Adrenal gland (tissue), 9 donors: ENCODE measurements at regions not wholly inside any gene's neighbourhood (a gene's known extent, or its start where the extent isn't known, plus 50 kb on each side); places are given as distances from the start of the nearest gene placed in this dataset.

ENCODE experiments used
- DNase-seq, 7 donors: peaks; one replicate each; pipeline ENCODE4 v3.0.0-alpha.2; 2019 to 2020
- H3K27ac ChIP-seq, 5 donors: fragments of 200-600 bp; sonication (generic) in 4 of 5; 1 replicate in 3 of 5; 2 replicates in 2 of 5; pipeline versions ENCODE4 v1.5.1 to v1.8.0; 2016 to 2020; ENCODE audit warnings: mild to moderate bottlenecking in 1 of 5
- H3K27me3 ChIP-seq: fragments of 200-600 bp; 2 replicates; pipeline ENCODE4 v1.8.0; 2021
- H3K36me3 ChIP-seq, 2 donors: fragments of 200-600 bp; replicated peaks in 1 of 2; 1 replicate in 1 of 2; 2 replicates in 1 of 2; pipeline versions ENCODE4 v1.5.1 to v1.8.0; 2018 to 2022
- H3K4me1 ChIP-seq, 2 donors: fragments of 200-600 bp; replicated peaks in 1 of 2; 1 replicate in 1 of 2; 2 replicates in 1 of 2; pipeline versions ENCODE4 v1.5.1 to v1.8.0; 2018 to 2021
- H3K4me3 ChIP-seq, 4 donors: fragments of 200-600 bp; sonication (generic) in 3 of 4; one replicate each; pipeline ENCODE4 v1.5.1; 2016 to 2018
- H3K9me3 ChIP-seq, 3 donors: fragments of 200-600 bp; sonication (generic) in 1 of 3; replicated peaks in 1 of 3; 1 replicate in 2 of 3; 2 replicates in 1 of 3; pipeline versions ENCODE4 v1.5.1 to v1.8.0; 2016 to 2021
- POLR2A ChIP-seq, 2 donors: fragments of 450-650 bp; IDR thresholded peaks; one replicate each; pipeline ENCODE4 v1.6.1; 2017; ENCODE audit warnings: antibody characterized with exemption in 2 of 2, mild to moderate bottlenecking in 2 of 2, moderate library complexity in 1 of 2
- WGBS, 4 donors: extraction: QIAGEN DNeasy Blood & Tissue Kit in 2 of 4; methylation state at CpG; one replicate each; pipeline versions ENCODE4 v1.1.5 to v1.1.7; 2013 to 2017; 5-methylcytosine and 5-hydroxymethylcytosine counted together
- intact Hi-C, 2 donors: fragments of 100-400 bp; cut with DNase I; formaldehyde crosslinking; loops; one replicate each; pipeline versions ENCODE4 v1.14.1 to v1.15.0; 2022 to 2023
- TF ChIP-seq, protein P1 (sequence below), 6 experiments: fragments of 450-650 bp in 4 of 6; fragments of 200-600 bp in 2 of 6; sonication (generic) in 1 of 6; IDR thresholded peaks; 1 replicate in 5 of 6; 2 replicates in 1 of 6; pipeline versions ENCODE4 v1.5.1 to v1.8.0; 2016 to 2021; ENCODE audit warnings: antibody characterized with exemption in 6 of 6, mild to moderate bottlenecking in 2 of 6, moderate library complexity in 1 of 6
- donor health status: healthy with polysubstance abuse.
- donor health status: Bipolar disorder and iron deficiency.
- donor health status: DM: yes; HTN: yes; CAD: no.
- donor health status: DM: no; HTN: no; CAD: no.
- donor health status: DM: no; HTN: no; CAD: no.

- Histone ChIP-seq H3K4me1 (no peaks in the 10 kb centered on the region), H3K9me3 (no peaks in the 10 kb centered on the region), H3K27me3 (no peaks in the 10 kb centered on the region), H3K27ac (no peak overlapping the region), H3K4me3 (no peak overlapping the region), H3K36me3 (no peaks in the 10 kb centered on the region)
- DNase-seq, result no peak
- intact Hi-C loops, result no loop called here
- TF ChIP-seq POLR2A (IDR thresholded peaks at IDR 0.05), result no peak
- TF ChIP-seq, protein P1, sequence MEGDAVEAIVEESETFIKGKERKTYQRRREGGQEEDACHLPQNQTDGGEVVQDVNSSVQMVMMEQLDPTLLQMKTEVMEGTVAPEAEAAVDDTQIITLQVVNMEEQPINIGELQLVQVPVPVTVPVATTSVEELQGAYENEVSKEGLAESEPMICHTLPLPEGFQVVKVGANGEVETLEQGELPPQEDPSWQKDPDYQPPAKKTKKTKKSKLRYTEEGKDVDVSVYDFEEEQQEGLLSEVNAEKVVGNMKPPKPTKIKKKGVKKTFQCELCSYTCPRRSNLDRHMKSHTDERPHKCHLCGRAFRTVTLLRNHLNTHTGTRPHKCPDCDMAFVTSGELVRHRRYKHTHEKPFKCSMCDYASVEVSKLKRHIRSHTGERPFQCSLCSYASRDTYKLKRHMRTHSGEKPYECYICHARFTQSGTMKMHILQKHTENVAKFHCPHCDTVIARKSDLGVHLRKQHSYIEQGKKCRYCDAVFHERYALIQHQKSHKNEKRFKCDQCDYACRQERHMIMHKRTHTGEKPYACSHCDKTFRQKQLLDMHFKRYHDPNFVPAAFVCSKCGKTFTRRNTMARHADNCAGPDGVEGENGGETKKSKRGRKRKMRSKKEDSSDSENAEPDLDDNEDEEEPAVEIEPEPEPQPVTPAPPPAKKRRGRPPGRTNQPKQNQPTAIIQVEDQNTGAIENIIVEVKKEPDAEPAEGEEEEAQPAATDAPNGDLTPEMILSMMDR (IDR thresholded peaks at IDR 0.05), result no peak
- 75 to 90% (median 83%) methylated on average over 8 of the region's 8 CpGs for WGBS, 4 donors
Observed at GRCh38 chr4:4672402-4672801, 130.6 kb upstream of the STX18 start.

- TF ChIP-seq, protein P1 (IDR thresholded peaks at IDR 0.05), result no peak
- TF ChIP-seq POLR2A (IDR thresholded peaks at IDR 0.05), result no peak
- WGBS, 4 donors, result 59 to 68% (median 62%) methylated on average over 5 of the region's 5 CpGs
- no peak for DNase-seq
- Histone ChIP-seq H3K27me3 (no peaks in the 10 kb centered on the region), H3K4me1 (no peaks in the 10 kb centered on the region), H3K27ac (no peak overlapping the region), H3K9me3 (no peaks in the 10 kb centered on the region), H3K36me3 (no peaks in the 10 kb centered on the region), H3K4me3 (no peak overlapping the region)
- intact Hi-C loops, result no loop called here
Observed at GRCh38 chr4:4671774-4672349, 130.0 kb upstream of the STX18 start.

DNA sequence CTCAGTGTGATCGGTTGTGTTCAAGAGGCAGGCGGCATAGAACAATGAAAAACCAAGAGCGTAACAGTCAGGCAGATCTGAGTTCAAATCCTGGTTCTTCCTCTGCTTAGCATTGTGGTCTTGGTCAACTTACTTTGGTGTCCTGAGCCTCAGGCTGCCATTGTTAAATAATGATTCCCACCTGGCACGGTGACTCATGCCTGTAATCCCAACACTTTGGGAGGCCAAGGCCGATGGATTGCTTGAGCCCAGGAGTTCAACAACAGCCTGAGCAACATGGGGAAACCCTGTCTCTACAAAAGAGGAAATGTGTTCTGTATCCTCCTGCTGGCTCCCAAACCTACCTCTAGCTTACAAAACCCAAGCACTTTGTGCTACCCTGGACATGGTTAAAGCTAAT is 129.0 kb upstream of the STX18 start:
- no peaks in the 10 kb centered on the region for H3K9me3 ChIP-seq
- H3K4me3 ChIP-seq, result no peak overlapping the region
- H3K27ac ChIP-seq, result no peak overlapping the region
- 29 to 77% (median 62%) methylated on average over 2 to 5 of the region's 5 CpGs for WGBS, 4 donors
- intact Hi-C loops, result no loop called here
- TF ChIP-seq, protein P1 (IDR thresholded peaks at IDR 0.05), result no peak
- TF ChIP-seq POLR2A (IDR thresholded peaks at IDR 0.05), result no peak
- DNase-seq, result no peak
- no peaks in the 10 kb centered on the region for H3K27me3 ChIP-seq
- no peaks in the 10 kb centered on the region for H3K36me3 ChIP-seq
- no peaks in the 10 kb centered on the region for H3K4me1 ChIP-seq

- intact Hi-C loops, result no loop called here
- DNase-seq, result no peak
- H3K9me3 ChIP-seq, result no peaks in the 10 kb centered on the region
- no peak for TF ChIP-seq POLR2A (IDR thresholded peaks at IDR 0.05)
- TF ChIP-seq, protein P1 (IDR thresholded peaks at IDR 0.05), result no peak
- 70 to 73% (median 71%) methylated on average over 15 of the region's 15 CpGs for WGBS, 4 donors
- H3K4me1 ChIP-seq, result no peaks in the 10 kb centered on the region
- H3K4me3 ChIP-seq, result no peak overlapping the region
- H3K27me3 ChIP-seq, result no peaks in the 10 kb centered on the region
- no peak overlapping the region for H3K27ac ChIP-seq
- H3K36me3 ChIP-seq, result no peaks in the 10 kb centered on the region
Observed at GRCh38 chr4:4668355-4669210, 126.7 kb upstream of the STX18 start.
